GM10266 (cell line): ENCODE measurements at regions not wholly inside any gene's neighbourhood (a gene's known extent, or its start where the extent isn't known, plus 50 kb on each side); places are given as distances from the start of the nearest gene placed in this dataset.

ENCODE experiments used
- DNase-seq: peaks from one replicate; pipeline ENCODE4 v3.0.0; 2012; ENCODE audit errors: extremely low spot score
- CTCF ChIP-seq: IDR thresholded peaks from 2 replicates; pipeline ENCODE4 v1.5.1; 2012; ENCODE audit warnings: mild to moderate bottlenecking, low read depth; ENCODE audit not compliant: control insufficient read depth, insufficient read depth; ENCODE audit errors: missing control alignments

GRCh38 chr13:104270731-104271130, 1204.5 kb upstream of the SLC10A2 start:
- TF ChIP-seq CTCF: no peak
- DNase-seq: no peak

- DNase-seq: no peak
- TF ChIP-seq CTCF: no peak
Observed at GRCh38 chr13:104267206-104267811, 1201.1 kb upstream of the SLC10A2 start.

- no peak for TF ChIP-seq CTCF
- no peak for DNase-seq
Observed at GRCh38 chr13:104256701-104257100, 1190.5 kb upstream of the SLC10A2 start.

GRCh38 chr13:104253063-104253680, 1187.0 kb upstream of the SLC10A2 start:
- TF ChIP-seq CTCF: no peak
- no peak for DNase-seq

GRCh38 chr13:104251931-104252330, 1185.7 kb upstream of the SLC10A2 start:
- no peak for TF ChIP-seq CTCF
- no peak for DNase-seq

GRCh38 chr13:104246955-104247354, 1180.7 kb upstream of the SLC10A2 start:
- no peak for DNase-seq
- no peak for TF ChIP-seq CTCF

GRCh38 chr13:104206450-104207044, 1140.3 kb upstream of the SLC10A2 start:
- TF ChIP-seq CTCF: no peak
- DNase-seq: no peak
